ENCODE measurements at regions not wholly inside any gene's neighbourhood (a gene's known extent, or its start where the extent isn't known, plus 50 kb on each side); places are given as distances from the start of the nearest gene placed in this dataset.

DNA sequence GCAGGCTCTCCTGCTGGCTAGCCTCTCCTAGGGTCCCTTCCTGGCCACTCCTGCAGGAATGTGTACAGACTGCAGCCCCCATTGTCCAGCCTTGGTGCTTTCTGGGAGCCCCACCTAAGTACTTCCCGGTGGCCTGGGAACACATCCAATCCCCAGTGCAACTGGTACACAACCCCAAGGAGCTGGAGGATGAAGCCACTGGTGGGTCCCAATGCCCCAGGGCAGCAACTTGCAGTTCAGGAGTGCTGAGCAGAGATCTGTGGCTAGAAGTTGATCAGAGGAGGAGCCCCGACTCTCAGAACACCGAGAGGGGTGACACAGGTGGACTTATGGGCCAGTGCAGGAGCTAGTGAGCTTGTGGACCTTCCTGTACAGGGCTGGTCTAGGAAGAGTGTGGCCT lies 1093.7 kb upstream of the ACO1 start:
- H3K4me3 Mint-ChIP-seq: no peak overlapping the region
- H3K9me3 ChIP-seq: no peaks in the 10 kb centered on the region
- H3K27me3 Mint-ChIP-seq: no peaks in the 10 kb centered on the region
- H3K4me1 Mint-ChIP-seq: peaks cover 6 to 10% (median 9%) of the 10 kb centered on the region in 3 donors
- CTCF ChIA-PET: no interaction called here
- no peak overlapping the region for H3K27ac ChIP-seq (ENCODE audit: low read length)
- POLR2A ChIA-PET: no interaction called here
- peaks cover 4% of the 10 kb centered on the region for H3K36me3 Mint-ChIP-seq
- DNase-seq (no peak), ATAC-seq (replicated peaks in 1 of 4) (no peak)
- 60% methylated on average over 3 of the region's 3 CpGs for WGBS (ENCODE audit: insufficient coverage)
- no peaks in the 10 kb centered on the region for H3K4me1 ChIP-seq (ENCODE audit: control insufficient read depth in 1 of 2, extremely low read depth in 1 of 2, insufficient read depth in 2 of 2, low read length in 2 of 2)
- no peaks in the 10 kb centered on the region for H3K36me3 ChIP-seq (ENCODE audit: control insufficient read depth in 2 of 2, extremely low read depth in 1 of 2, insufficient read depth in 1 of 2, low read length in 1 of 2)
- no peak overlapping the region for H3K4me3 ChIP-seq (ENCODE audit: control insufficient read depth in 1 of 2, extremely low read depth in 1 of 2, low read length in 1 of 2)
- no peak overlapping the region for H3K27ac Mint-ChIP-seq
- no peaks in the 10 kb centered on the region for H3K27me3 ChIP-seq (replicated peaks in 1 of 2; ENCODE audit: control insufficient read depth in 2 of 2, extremely low read depth in 1 of 2, insufficient read depth in 2 of 2, low read length in 1 of 2)
- H3K9me3 Mint-ChIP-seq: peaks cover 9 to 14% (median 10%) of the 10 kb centered on the region in 3 donors

DNA sequence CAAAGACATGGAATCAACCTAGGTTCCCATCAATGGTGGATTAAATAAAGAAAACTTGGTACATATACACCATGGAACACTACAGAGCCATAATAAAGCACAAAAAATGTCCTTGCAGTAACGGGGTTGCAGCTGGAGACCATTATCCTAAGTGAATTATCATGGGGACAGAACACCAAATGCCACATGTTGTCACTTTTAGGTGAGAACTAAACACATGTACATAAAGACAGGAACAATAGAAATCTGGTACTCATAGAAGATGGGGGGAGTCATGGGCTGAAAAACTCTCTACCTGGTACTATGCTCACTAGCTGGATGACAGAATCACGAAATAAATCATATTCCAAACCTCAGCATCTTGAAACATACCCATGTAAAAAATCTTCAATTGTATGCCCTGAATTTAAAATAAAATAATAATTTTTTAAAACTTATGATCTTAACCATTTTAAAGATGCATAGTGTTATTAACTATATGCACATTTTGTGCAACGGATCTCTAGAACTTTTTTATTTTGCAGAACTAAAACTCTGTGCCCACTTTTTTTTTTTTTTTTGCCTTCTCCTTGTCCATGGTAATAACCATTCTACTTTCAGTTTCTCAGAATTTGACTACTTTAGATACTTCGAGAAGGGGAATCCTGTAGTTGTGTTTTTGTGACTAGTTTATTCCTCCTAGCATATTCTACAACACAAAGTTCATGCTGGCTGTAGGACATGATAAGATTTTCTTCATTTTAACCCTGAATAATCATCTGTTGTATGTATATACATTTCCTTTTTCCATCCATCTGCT lies 1081.6 kb upstream of the ACO1 start:
- Histone ChIP-seq H3K36me3 (ENCODE audit: control insufficient read depth in 2 of 2, extremely low read depth in 1 of 2, insufficient read depth in 1 of 2, low read length in 1 of 2) (no peaks in the 10 kb centered on the region), H3K9me3 (no peaks in the 10 kb centered on the region), H3K4me3 (ENCODE audit: control insufficient read depth in 1 of 2, extremely low read depth in 1 of 2, low read length in 1 of 2) (no peak overlapping the region), H3K27ac (ENCODE audit: low read length) (peak overlapping the region; percentile 23), H3K27me3 (replicated peaks in 1 of 2; ENCODE audit: control insufficient read depth in 2 of 2, extremely low read depth in 1 of 2, insufficient read depth in 2 of 2, low read length in 1 of 2) (no peaks in the 10 kb centered on the region), H3K4me1 (ENCODE audit: control insufficient read depth in 1 of 2, extremely low read depth in 1 of 2, insufficient read depth in 2 of 2, low read length in 2 of 2) (peaks cover 0 to 5% of the 10 kb centered on the region in 2 experiments)
- DNase-seq: no peak
- POLR2A ChIA-PET: no interaction called here
- Mint-ChIP-seq H3K9me3 (peaks cover 0 to 8% (median 0%) of the 10 kb centered on the region in 3 donors), H3K27ac (peak overlapping the region; percentile 48 to 79), H3K4me1 (peaks cover 27 to 31% (median 29%) of the 10 kb centered on the region in 3 donors), H3K36me3 (no peaks in the 10 kb centered on the region), H3K27me3 (no peaks in the 10 kb centered on the region), H3K4me3 (peak overlapping the region; percentile 3 to 61 (median 37))
- CTCF ChIA-PET: interaction anchor here in 1 of 2 donors (1.1 kb wide), 1 partner anchor 184 kb away, joined by 4 read pairs; no protein-coding TSS in a partner anchor
- no CpG with 5 or more reads among the region's 4 CpGs for WGBS (ENCODE audit: insufficient coverage)
- ATAC-seq (replicated peaks in 1 of 4): no peak

DNA sequence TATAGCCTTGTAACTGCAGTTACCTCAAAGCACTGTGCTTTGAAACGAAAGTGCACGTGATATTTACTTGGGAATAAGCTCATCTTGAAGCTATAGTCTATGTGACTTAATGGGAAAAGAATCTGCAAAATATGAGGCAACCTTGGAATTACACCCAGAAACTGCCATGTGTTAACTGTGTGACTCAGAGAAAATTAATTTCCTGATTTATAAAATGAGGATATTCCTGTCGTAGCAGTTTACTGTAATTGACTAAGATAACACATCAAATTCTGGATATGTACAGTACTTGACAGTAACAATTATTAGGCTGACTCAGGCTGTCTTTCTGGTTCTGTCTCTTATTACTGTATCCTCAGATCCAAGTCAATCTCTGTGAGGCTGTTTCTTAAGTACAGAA lies 1079.9 kb upstream of the ACO1 start:
- Histone ChIP-seq H3K36me3 (ENCODE audit: control insufficient read depth in 2 of 2, extremely low read depth in 1 of 2, insufficient read depth in 1 of 2, low read length in 1 of 2) (no peaks in the 10 kb centered on the region), H3K27me3 (replicated peaks in 1 of 2; ENCODE audit: control insufficient read depth in 2 of 2, extremely low read depth in 1 of 2, insufficient read depth in 2 of 2, low read length in 1 of 2) (no peaks in the 10 kb centered on the region), H3K4me1 (ENCODE audit: control insufficient read depth in 1 of 2, extremely low read depth in 1 of 2, insufficient read depth in 2 of 2, low read length in 2 of 2) (peaks cover 0 to 5% of the 10 kb centered on the region in 2 experiments), H3K9me3 (no peaks in the 10 kb centered on the region), H3K27ac (ENCODE audit: low read length) (no peak overlapping the region), H3K4me3 (ENCODE audit: control insufficient read depth in 1 of 2, extremely low read depth in 1 of 2, low read length in 1 of 2) (no peak overlapping the region)
- POLR2A ChIA-PET: interaction anchor here in 1 of 2 donors (0.6 kb wide), 1 partner anchor 506 kb away, joined by 3 read pairs; no protein-coding TSS in a partner anchor
- H3K27ac Mint-ChIP-seq: no peak overlapping the region
- H3K27me3 Mint-ChIP-seq: no peaks in the 10 kb centered on the region
- DNase-seq (no peak), ATAC-seq (replicated peaks in 1 of 4) (no peak)
- WGBS (ENCODE audit: insufficient coverage): 83% methylated on average over 2 of the region's 3 CpGs
- no peaks in the 10 kb centered on the region for H3K36me3 Mint-ChIP-seq
- H3K9me3 Mint-ChIP-seq: peaks cover 0 to 8% (median 0%) of the 10 kb centered on the region in 3 donors
- CTCF ChIA-PET: no interaction called here
- no peak overlapping the region for H3K4me3 Mint-ChIP-seq
- peaks cover 29 to 31% (median 29%) of the 10 kb centered on the region in 3 donors for H3K4me1 Mint-ChIP-seq

DNA sequence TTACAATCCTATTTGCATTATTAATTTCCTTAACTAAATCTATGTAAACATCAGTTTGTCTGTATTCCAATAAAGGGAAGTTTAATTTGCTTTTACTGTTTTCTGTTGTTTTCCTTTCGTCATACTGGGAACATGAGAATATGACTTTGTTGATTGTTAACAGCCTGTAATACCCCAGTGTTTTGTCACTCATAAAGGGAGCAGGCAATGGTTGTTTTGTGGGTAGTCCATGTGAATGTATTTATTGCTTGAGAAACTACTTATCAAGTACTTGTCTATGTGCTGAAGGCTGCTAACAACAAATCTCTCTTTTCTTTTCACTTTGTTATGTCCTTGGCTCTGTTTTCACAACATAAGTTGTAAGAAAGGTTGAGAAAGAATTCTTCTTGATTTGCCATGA lies 1070.2 kb upstream of the ACO1 start:
- ChIA-PET CTCF (no interaction called here), POLR2A (no interaction called here)
- DNase-seq: no peak
- no peak for ATAC-seq (replicated peaks in 1 of 4)
- H3K27ac Mint-ChIP-seq: no peak overlapping the region
- no peak overlapping the region for H3K4me3 ChIP-seq (ENCODE audit: control insufficient read depth in 1 of 2, extremely low read depth in 1 of 2, low read length in 1 of 2)
- H3K4me1 ChIP-seq (ENCODE audit: control insufficient read depth in 1 of 2, extremely low read depth in 1 of 2, insufficient read depth in 2 of 2, low read length in 2 of 2): no peaks in the 10 kb centered on the region
- H3K9me3 ChIP-seq: no peaks in the 10 kb centered on the region
- no peak overlapping the region for H3K4me3 Mint-ChIP-seq
- peaks cover 0 to 4% (median 3%) of the 10 kb centered on the region in 3 donors for H3K9me3 Mint-ChIP-seq
- H3K4me1 Mint-ChIP-seq: peaks cover 10 to 16% (median 11%) of the 10 kb centered on the region in 3 donors
- H3K27ac ChIP-seq (ENCODE audit: low read length): no peak overlapping the region
- whole genome bisulfite sequencing (ENCODE audit: insufficient coverage): 83% methylated on average over 1 of the region's 1 CpG
- H3K36me3 ChIP-seq (ENCODE audit: control insufficient read depth in 2 of 2, extremely low read depth in 1 of 2, insufficient read depth in 1 of 2, low read length in 1 of 2): no peaks in the 10 kb centered on the region
- no peaks in the 10 kb centered on the region for H3K27me3 ChIP-seq (replicated peaks in 1 of 2; ENCODE audit: control insufficient read depth in 2 of 2, extremely low read depth in 1 of 2, insufficient read depth in 2 of 2, low read length in 1 of 2)
- no peaks in the 10 kb centered on the region for H3K27me3 Mint-ChIP-seq
- H3K36me3 Mint-ChIP-seq: no peaks in the 10 kb centered on the region

DNA sequence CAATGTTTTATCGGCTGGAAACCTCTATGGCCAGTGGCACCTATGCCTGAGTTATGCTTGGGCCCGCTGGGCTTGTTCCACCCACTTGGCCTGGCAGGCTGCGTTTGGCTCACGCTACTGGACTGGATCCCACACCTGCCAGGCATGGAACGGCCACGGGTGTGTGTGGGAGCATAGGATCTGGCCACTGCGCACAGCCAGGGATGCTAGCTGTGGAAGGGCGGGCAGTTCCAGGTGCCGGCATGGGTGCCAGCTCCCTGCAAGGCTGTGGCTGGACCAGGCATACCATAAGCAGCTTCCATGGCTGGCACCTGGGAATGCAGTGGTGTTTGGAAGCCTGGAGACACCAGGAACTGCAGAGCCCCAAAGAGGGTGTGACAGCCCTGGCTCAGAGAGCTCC lies 1063.9 kb upstream of the ACO1 start:
- CTCF ChIA-PET: interaction anchor here in 1 of 2 donors (0.7 kb wide), 1 partner anchor 10 kb away, joined by 4 read pairs; no protein-coding TSS in a partner anchor
- H3K36me3 Mint-ChIP-seq: no peaks in the 10 kb centered on the region

DNA sequence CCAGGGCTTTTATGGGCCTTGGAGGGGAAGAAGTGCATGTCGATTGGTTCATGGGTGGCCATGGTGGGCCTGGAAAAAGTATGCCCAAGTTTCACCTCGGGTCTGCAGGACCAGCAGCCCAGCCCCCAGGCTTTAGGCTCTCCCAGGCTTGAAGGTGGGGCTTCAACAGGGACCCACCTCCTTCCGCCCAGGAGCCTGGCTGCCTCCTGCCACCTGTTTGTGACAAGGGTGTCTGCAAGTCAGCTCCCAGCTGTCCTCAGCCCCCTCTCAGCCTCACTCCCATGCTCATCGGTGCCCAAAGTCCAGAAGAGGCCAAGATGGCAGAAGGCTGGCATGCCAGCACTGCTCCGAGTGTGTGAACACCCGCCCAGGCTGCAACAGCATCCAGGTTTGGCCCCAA lies 1063.2 kb upstream of the ACO1 start:
- no peak overlapping the region for H3K27ac ChIP-seq (ENCODE audit: low read length)
- H3K36me3 ChIP-seq (ENCODE audit: control insufficient read depth in 2 of 2, extremely low read depth in 1 of 2, insufficient read depth in 1 of 2, low read length in 1 of 2): no peaks in the 10 kb centered on the region
- no peak overlapping the region for H3K4me3 ChIP-seq (ENCODE audit: control insufficient read depth in 1 of 2, extremely low read depth in 1 of 2, low read length in 1 of 2)
- H3K4me1 Mint-ChIP-seq: peaks cover 27 to 34% (median 30%) of the 10 kb centered on the region in 3 donors
- ATAC-seq (replicated peaks in 1 of 4) (no peak), DNase-seq (no peak)
- peaks cover 20 to 24% of the 10 kb centered on the region in 2 experiments for H3K4me1 ChIP-seq (ENCODE audit: control insufficient read depth in 1 of 2, extremely low read depth in 1 of 2, insufficient read depth in 2 of 2, low read length in 2 of 2)
- H3K27me3 Mint-ChIP-seq: no peaks in the 10 kb centered on the region
- no peaks in the 10 kb centered on the region for H3K9me3 ChIP-seq
- 83% methylated on average over 4 of the region's 6 CpGs for WGBS (ENCODE audit: insufficient coverage)
- H3K27ac Mint-ChIP-seq: peak overlapping the region in 1 of 2 donors; percentile 19
- ChIA-PET POLR2A (no interaction called here), CTCF (no interaction called here)
- H3K9me3 Mint-ChIP-seq: no peaks in the 10 kb centered on the region
- H3K27me3 ChIP-seq (replicated peaks in 1 of 2; ENCODE audit: control insufficient read depth in 2 of 2, extremely low read depth in 1 of 2, insufficient read depth in 2 of 2, low read length in 1 of 2): no peaks in the 10 kb centered on the region
- no peaks in the 10 kb centered on the region for H3K36me3 Mint-ChIP-seq
- H3K4me3 Mint-ChIP-seq: no peak overlapping the region

More for the DNA sequence above, 1063.9 kb upstream of the ACO1 start:
- ATAC-seq (replicated peaks in 1 of 4): no peak
- Mint-ChIP-seq H3K9me3 (no peaks in the 10 kb centered on the region), H3K4me3 (no peak overlapping the region), H3K27ac (peak overlapping the region in 1 of 2 donors; percentile 66), H3K4me1 (peaks cover 26 to 31% (median 27%) of the 10 kb centered on the region in 3 donors), H3K27me3 (no peaks in the 10 kb centered on the region)
- no peaks in the 10 kb centered on the region for H3K36me3 ChIP-seq (ENCODE audit: control insufficient read depth in 2 of 2, extremely low read depth in 1 of 2, insufficient read depth in 1 of 2, low read length in 1 of 2)
- H3K27ac ChIP-seq (ENCODE audit: low read length): no peak overlapping the region
- DNase-seq: no peak
- peaks cover 13 to 24% of the 10 kb centered on the region in 2 experiments for H3K4me1 ChIP-seq (ENCODE audit: control insufficient read depth in 1 of 2, extremely low read depth in 1 of 2, insufficient read depth in 2 of 2, low read length in 2 of 2)
- no peaks in the 10 kb centered on the region for H3K9me3 ChIP-seq
- POLR2A ChIA-PET: no interaction called here
- no peaks in the 10 kb centered on the region for H3K27me3 ChIP-seq (replicated peaks in 1 of 2; ENCODE audit: control insufficient read depth in 2 of 2, extremely low read depth in 1 of 2, insufficient read depth in 2 of 2, low read length in 1 of 2)
- H3K4me3 ChIP-seq (ENCODE audit: control insufficient read depth in 1 of 2, extremely low read depth in 1 of 2, low read length in 1 of 2): no peak overlapping the region
- 94% methylated on average over 9 of the region's 9 CpGs for WGBS (ENCODE audit: insufficient coverage)

Measured in T-cell (primary cell).